HG03196 (cell line): ENCODE measurements at regions not wholly inside any gene's neighbourhood (a gene's known extent, or its start where the extent isn't known, plus 50 kb on each side); places are given as distances from the start of the nearest gene placed in this dataset.
"Not testable (repeated sequence)": the region's sequence is repeated elsewhere in the genome, so short reads cannot be mapped to it uniquely, and the experiment has no call there.

Experiments used
- ATAC-seq: cut with Tn5 transposase; IDR thresholded peaks from one replicate; pipeline ENCODE4 v1.9.1; 2021; ENCODE audit not compliant: unreplicated experiment

DNA sequence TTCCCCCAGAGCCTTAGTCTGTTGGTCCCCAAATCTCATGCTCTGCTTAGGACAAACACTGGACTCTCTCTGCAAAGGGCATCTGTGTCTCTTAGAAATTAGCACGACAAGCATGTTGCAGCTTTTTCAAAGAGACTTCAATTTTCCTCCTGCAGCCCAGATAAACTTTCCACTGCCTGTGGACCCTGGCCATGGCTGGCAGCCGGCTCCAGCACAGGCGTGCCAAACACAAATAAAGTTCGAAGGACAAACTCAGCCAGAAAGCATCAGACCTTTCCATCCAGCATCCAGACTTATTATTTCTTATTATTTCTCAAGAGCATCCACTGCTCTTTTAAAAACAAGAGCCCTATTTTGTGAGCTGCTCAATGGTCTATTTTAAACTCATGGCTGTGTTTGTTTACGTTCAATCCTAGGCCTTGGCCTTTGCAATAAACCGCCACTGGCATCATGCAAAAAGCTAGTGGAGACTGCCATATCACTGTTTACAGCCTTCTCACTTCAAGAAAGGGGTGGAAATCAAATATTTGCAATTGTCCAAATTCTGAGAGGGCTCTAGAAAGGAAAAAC lies 300.8 kb downstream of the BCL11A start:
- no peak for ATAC-seq

DNA sequence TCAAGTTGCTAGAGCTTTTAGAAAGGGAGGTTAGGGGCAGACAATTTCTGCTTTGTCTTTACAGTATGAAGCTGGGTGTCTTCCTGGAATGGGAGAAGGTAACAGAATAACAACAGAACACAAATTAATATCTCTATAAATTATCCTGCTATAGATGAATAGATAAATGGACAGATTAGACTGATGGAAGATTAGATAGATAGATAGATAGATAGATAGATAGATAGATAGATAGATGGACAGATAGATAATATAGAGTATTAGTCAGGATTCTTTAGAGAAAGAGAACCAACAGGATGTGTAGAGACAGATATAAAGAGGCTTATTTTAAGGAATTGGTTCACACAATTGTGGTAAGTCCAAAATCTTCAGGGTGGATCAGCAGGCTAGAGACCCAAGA lies 302.2 kb downstream of the BCL11A start:
- no peak for ATAC-seq

DNA sequence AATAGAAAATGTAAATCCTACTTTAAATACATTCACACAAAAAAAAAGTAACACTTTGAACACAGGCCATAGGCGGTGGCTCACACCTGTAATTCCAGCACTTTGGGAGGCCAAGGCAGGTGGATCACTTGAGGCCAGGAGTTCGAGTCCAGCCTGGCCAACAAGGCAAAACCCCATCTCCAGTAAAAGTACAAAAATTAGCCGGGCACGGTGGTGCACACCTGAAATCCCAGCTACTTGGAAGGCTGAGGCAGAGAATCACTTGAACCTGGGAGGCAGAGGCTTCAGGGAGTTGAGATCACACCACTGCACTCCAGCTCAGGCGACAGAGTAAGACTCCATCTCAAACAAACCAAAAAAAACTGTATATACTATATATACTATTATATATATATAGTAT lies 303.6 kb downstream of the BCL11A start:
- no peak for ATAC-seq

DNA sequence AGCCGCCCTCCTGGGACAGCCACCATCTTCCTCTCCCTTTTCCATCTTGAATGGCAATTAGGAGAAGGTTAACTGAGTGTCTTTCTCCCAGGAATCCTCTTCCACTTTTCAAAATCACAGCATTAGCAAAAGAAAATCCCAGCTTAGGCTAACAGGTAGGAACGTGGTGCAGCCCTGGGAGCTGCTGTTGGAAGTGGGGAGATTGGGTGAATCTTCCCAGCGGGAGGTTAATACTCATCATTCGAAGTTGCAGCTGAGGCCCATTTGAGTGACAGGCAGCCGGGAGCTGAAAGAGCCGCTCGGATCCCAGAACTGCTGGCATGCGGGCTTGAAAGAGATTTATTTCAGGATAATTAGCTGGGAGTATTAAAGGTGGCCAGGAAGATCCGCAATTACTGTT lies 306.0 kb downstream of the BCL11A start:
- no peak for ATAC-seq

GRCh38 chr2:60246583-60246982 lies 306.9 kb downstream of the BCL11A start:
- no peak for ATAC-seq

GRCh38 chr2:60234274-60234986 lies 319.0 kb downstream of the BCL11A start:
- ATAC-seq: no peak

- ATAC-seq: no peak
These were observed 322.9 kb downstream of the BCL11A start for GRCh38 chr2:60230596-60230995.

GRCh38 chr2:60230037-60230436 lies 323.4 kb downstream of the BCL11A start:
- ATAC-seq: no peak

GRCh38 chr2:60226943-60227342 lies 326.5 kb downstream of the BCL11A start:
- ATAC-seq: no peak

DNA sequence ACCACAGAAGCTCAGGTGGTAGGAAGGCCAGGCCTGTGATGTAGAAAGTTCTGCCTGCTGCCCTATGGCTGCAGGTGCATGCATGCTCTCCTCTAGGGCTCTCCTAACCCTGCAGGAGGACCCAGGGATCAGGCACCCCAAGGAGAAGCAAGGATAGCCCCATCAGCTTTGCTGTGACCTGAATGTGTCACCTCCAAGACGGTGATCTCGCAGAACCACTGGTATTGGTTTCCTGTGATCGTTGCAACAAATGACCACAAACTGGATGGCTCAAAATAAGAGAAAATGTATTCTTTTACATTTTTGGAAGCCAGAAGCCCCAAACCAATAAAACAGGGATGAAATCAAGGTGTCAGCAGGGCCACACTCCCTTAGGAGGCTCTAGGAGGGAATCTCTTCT lies 327.3 kb downstream of the BCL11A start:
- no peak for ATAC-seq

DNA sequence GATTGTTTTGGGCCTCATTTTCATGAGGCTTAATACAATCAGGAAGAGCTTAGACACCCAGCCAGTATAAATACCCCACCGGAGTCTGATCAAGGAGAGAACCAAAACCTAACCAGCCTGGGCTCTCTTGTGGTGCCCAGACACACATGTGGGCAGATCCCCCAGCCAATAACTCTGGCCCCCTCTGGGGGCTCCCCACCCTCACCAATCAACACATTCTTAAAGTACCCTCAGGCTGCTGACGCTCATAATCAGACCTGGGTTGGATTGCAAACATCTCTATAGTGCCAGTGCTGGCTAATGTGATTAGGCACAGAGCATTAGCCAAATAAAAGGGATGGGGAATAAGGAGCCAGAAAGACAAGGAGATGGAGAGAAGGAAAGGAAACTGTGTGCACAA lies 329.6 kb downstream of the BCL11A start:
- no peak for ATAC-seq

DNA sequence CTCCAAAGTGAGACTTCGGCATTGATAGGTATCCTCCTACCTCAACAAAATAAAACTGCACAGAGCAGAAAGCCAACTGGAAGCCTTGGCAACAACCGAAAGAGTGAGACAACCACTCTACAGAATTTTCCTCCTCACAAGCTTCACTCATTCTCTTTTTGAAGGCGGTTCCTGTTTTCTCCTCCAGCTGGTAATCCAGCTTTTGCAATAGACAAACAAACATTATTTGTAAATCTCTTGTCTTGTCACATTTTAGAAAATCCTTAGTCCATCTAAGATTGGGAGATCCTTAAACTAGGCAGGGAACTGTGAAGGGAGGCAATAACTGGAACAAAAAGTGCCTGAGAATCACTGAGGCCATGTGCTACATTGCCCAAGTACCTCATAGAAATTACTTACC lies 332.4 kb downstream of the BCL11A start:
- no peak for ATAC-seq

DNA sequence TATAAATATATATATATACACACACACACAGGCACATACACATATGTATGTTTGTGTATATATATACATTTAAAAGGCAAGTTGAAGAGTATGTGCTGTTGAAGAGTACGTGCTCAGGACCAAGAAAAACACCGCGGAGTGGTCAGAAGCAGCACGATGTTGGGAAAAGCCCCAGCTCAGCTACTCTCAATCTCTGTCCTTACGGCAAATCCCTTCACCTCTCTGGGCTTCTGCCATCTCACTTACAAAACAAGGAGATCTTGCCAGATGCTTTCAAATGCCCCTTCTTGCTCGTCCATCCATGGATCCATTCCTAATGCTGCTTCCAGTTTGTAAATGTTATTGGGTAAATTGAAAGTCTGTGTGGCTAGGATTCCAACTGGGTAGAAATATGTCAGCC lies 333.9 kb downstream of the BCL11A start:
- no peak for ATAC-seq

DNA sequence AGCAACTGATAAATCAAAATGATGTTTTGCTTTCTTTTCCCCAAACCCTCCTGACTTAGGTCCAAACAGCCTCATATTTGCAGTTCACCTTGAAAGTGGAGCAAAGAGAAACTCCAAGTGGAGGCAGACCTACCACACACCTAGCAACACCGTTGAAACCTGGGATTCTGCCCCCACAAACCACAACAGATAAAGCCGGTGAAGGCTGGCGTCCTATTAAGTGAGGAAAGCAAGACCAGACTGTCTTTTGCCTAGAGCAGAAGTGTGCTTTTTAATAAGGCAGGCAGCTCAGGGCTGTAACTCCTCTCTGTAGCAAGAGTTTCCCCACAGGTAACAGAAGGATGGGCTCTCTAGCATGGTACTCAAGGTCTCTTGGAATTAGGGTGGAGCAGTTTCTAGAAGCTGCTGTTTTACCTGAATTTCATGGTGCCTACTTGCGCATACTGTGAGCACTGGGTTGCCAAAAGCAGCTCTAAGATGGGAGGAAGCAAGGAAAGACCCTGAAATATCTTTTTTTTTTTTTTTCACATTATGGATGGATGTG lies 336.9 kb downstream of the BCL11A start:
- ATAC-seq: no peak

- ATAC-seq: no peak
These were observed 338.0 kb downstream of the BCL11A start for GRCh38 chr2:60215386-60215901.

DNA sequence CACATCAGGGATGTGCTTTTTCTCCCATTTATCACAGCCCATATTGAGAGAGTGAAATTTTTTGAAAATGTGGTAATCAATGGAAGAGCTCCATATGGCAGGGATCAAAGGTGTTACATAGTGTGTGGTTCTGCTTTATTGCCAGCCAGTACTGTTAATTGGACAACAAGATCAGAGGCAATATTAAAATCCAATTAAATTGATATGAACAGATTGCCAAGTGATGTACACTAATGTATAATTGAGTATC lies 338.9 kb downstream of the BCL11A start:
- no peak for ATAC-seq

DNA sequence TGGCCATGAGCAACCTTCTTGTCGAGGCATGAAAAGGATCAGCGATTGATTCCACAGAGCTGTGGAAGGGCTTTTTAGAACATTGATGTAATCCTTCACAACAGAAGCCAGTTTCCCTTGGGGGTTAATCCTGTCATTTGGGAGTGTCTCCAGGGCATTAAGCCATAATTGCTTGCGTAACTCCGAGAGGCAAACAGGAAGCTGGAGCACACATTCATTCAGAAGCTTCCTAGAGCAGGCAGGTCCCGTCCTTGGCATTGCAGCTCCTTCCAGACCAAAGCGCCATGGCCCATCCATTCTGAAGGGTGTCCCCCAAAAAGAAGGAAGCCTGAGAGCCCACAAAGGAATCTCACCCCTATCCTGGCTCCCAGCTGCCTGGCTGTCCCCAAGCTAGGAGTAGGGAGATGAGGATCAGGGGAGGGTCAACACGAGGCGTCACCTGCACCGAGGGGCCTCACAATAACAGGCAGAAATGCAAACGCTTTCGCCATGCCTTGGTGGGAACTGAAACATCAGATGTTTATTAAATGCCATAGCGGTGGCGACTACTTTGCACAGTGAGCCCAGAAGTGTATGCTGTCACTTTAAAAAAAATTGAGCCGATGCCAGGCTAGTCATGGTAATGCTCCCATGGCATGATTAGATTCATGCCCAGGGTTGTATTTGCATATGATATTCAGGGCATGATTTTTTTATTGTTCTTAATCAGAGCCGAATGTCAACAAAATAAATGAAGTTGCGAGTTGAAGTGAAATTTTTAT lies 339.4 kb downstream of the BCL11A start:
- ATAC-seq: no peak

DNA sequence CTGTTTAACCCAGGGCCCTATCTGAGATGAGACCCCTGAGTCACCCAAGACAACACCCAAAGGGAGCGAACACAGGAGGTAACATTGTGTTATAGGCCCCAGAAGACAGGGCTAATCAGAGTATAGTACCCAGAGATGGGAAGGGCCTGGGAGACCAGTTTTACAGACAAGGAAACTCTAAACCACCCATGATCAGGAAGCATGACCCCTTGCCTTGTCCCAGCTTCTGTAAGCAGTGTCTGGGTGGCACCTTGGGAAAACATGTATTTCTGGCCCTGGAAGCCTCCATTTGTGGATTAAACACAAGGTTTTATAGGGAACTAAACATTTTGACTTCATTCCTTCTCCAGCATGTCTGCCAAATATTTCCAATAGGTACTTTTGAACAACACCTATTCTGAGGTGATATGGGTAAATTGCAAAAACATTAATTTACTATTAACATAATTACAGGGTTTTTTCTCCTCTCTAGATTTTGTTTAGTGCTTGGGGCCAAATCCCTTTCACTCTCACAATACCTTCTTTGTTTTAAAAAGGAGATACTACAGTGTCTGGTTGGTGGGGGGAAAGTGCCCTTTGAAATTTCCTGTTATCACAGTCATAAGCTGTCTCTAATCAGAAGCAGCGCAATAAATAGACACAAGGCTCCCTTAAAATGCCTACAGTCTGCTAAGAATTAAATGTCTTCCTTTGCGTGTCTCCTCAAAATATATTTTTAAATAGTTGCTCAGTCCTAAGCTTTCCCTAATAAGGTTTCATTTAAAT lies 341.1 kb downstream of the BCL11A start:
- ATAC-seq: no peak

- not testable (repeated sequence) for ATAC-seq
These were observed 364.4 kb downstream of the BCL11A start for GRCh38 chr2:60189006-60189405.

DNA sequence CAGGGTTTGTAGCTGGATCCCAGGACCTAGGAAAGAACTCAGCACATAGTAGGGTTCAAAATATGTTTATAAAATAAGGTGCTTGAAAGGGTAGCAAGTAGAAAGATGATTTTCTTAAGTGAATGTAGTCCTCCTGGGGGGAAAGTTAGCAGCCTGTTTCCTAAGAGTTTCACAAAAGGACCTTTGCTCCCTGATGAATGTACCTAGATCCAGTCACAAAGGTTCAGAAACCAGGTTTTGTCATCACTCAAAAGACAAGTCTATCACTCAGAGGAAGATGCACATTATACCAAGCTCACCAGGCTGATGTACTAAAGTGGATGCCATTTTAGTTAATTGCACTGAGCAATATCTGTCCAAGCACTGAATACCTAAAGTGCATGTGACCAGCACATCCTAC lies 378.2 kb downstream of the BCL11A start:
- ATAC-seq: no peak

- no peak for ATAC-seq
These were observed 379.3 kb downstream of the BCL11A start for GRCh38 chr2:60174146-60174545.
